HEK293T (cell line): ENCODE measurements at regions not wholly inside any gene's neighbourhood (a gene's known extent, or its start where the extent isn't known, plus 50 kb on each side); places are given as distances from the start of the nearest gene placed in this dataset.

Experiments
- BHLHE40 ChIP-seq: fragments of 450-650 bp; IDR thresholded peaks from 2 replicates; pipeline ENCODE4 v1.6.1; 2016; ENCODE audit warnings: mild to moderate bottlenecking, moderate library complexity, borderline replicate concordance
- FOXA1 ChIP-seq: fragments of 450-650 bp; IDR thresholded peaks from 2 replicates; pipeline ENCODE4 v1.6.1; 2016; ENCODE audit warnings: mild to moderate bottlenecking
- PKNOX1 ChIP-seq: fragments of 450-650 bp; IDR thresholded peaks from 2 replicates; pipeline ENCODE4 v1.6.1; 2016
- SP1 ChIP-seq: fragments of 450-650 bp; IDR thresholded peaks from 2 replicates; pipeline ENCODE4 v1.6.1; 2017
- TARDBP ChIP-seq: fragments of 450-650 bp; IDR thresholded peaks from 2 replicates; pipeline ENCODE4 v1.6.1; 2016

GRCh38 chr12:73445658-73446324 lies 1091.8 kb upstream of the ATXN7L3B start:
- TF ChIP-seq FOXA1: no peak
- TF ChIP-seq TARDBP: no peak
- no peak for TF ChIP-seq PKNOX1
- no peak for TF ChIP-seq SP1
- no peak for TF ChIP-seq BHLHE40
